ENCODE measurements at regions not wholly inside any gene's neighbourhood (a gene's known extent, or its start where the extent isn't known, plus 50 kb on each side); places are given as distances from the start of the nearest gene placed in this dataset.

- no peak overlapping the region for H3K4me3 ChIP-seq (ENCODE audit: low read depth, low read length, poor library complexity, severe bottlenecking)
- no peaks in the 10 kb centered on the region for H3K79me2 ChIP-seq (ENCODE audit: insufficient read depth, low read depth, low read length)
- ChIA-PET POLR2A (no interaction called here), CTCF (ENCODE audit: unreplicated experiment) (no interaction called here)
- no peaks in the 10 kb centered on the region for H3K4me1 ChIP-seq (ENCODE audit: insufficient read depth, low read length, poor library complexity, severe bottlenecking)
- no peak for DNase-seq (ENCODE audit: low spot score)
- intact Hi-C loops (cut with micrococcal nuclease; ENCODE audit: unreplicated experiment) = no loop called here
- no peak overlapping the region for H3K27ac ChIP-seq (ENCODE audit: low read depth, low read length, poor library complexity, severe bottlenecking)
- H4K20me1 ChIP-seq (ENCODE audit: insufficient read depth, low read length) = no peaks in the 10 kb centered on the region
- BruUV-seq (replicated peaks) = no TSS peak
- H3K9me3 ChIP-seq (ENCODE audit: low read length) = no peaks in the 10 kb centered on the region
- no peaks in the 10 kb centered on the region for H3K9me2 ChIP-seq (ENCODE audit: insufficient read depth, low read length)
- no peak overlapping the region for H2AFZ ChIP-seq (ENCODE audit: low read length)
- no peak overlapping the region for H3K4me2 ChIP-seq (ENCODE audit: low read length)
- no peaks in the 10 kb centered on the region for H3K36me3 ChIP-seq (ENCODE audit: insufficient read depth, low read length)
- no peak for TF ChIP-seq EZH2phosphoT487 (IDR thresholded peaks at IDR 0.05; ENCODE audit: borderline replicate concordance, low read depth, low read length)
- TF ChIP-seq CTCF (conservative IDR thresholded peaks at IDR 0.05; ENCODE audit: low read length) = no peak
Measured at GRCh38 chr11:10984250-10984649, 126.4 kb upstream of the ZBED5 start.

GRCh38 chr11:10982704-10983510 lies 125.1 kb upstream of the ZBED5 start:
- Histone ChIP-seq H3K36me3 (ENCODE audit: insufficient read depth, low read length) (no peaks in the 10 kb centered on the region), H3K4me3 (ENCODE audit: low read depth, low read length, poor library complexity, severe bottlenecking) (no peak overlapping the region), H4K20me1 (ENCODE audit: insufficient read depth, low read length) (no peaks in the 10 kb centered on the region), H3K27ac (ENCODE audit: low read depth, low read length, poor library complexity, severe bottlenecking) (no peak overlapping the region), H3K79me2 (ENCODE audit: insufficient read depth, low read depth, low read length) (no peaks in the 10 kb centered on the region), H3K4me2 (ENCODE audit: low read length) (no peak overlapping the region), H3K9me3 (ENCODE audit: low read length) (no peaks in the 10 kb centered on the region), H3K4me1 (ENCODE audit: insufficient read depth, low read length, poor library complexity, severe bottlenecking) (no peaks in the 10 kb centered on the region), H2AFZ (ENCODE audit: low read length) (no peak overlapping the region), H3K9me2 (ENCODE audit: insufficient read depth, low read length) (no peaks in the 10 kb centered on the region)
- CTCF ChIA-PET (ENCODE audit: unreplicated experiment) = no interaction called here
- TF ChIP-seq EZH2phosphoT487 (IDR thresholded peaks at IDR 0.05; ENCODE audit: borderline replicate concordance, low read depth, low read length) (no peak), CTCF (conservative IDR thresholded peaks at IDR 0.05; ENCODE audit: low read length) (no peak)
- intact Hi-C loops (cut with micrococcal nuclease; ENCODE audit: unreplicated experiment) = no loop called here
- no TSS peak for BruUV-seq (replicated peaks)
- DNase-seq (ENCODE audit: low spot score) = no peak
- POLR2A ChIA-PET = interaction anchor here (0.7 to 1.1 kb wide), 2 partner anchors 45 to 49 kb away, joined by 3 to 4 read pairs; no protein-coding TSS in a partner anchor

GRCh38 chr11:10979529-10979928 lies 121.7 kb upstream of the ZBED5 start:
- no peak overlapping the region for H3K27ac ChIP-seq (ENCODE audit: low read depth, low read length, poor library complexity, severe bottlenecking)
- peak; percentile 7 for DNase-seq (ENCODE audit: low spot score)
- no peak overlapping the region for H3K4me3 ChIP-seq (ENCODE audit: low read depth, low read length, poor library complexity, severe bottlenecking)
- H3K9me2 ChIP-seq (ENCODE audit: insufficient read depth, low read length) = no peaks in the 10 kb centered on the region
- H2AFZ ChIP-seq (ENCODE audit: low read length) = no peak overlapping the region
- ChIA-PET CTCF (ENCODE audit: unreplicated experiment) (no interaction called here), POLR2A (no interaction called here)
- TF ChIP-seq EZH2phosphoT487 (IDR thresholded peaks at IDR 0.05; ENCODE audit: borderline replicate concordance, low read depth, low read length) = no peak
- TF ChIP-seq CTCF (conservative IDR thresholded peaks at IDR 0.05; ENCODE audit: low read length) = no peak
- H4K20me1 ChIP-seq (ENCODE audit: insufficient read depth, low read length) = no peaks in the 10 kb centered on the region
- BruUV-seq (replicated peaks) = no TSS peak
- no peak overlapping the region for H3K4me2 ChIP-seq (ENCODE audit: low read length)
- no peaks in the 10 kb centered on the region for H3K36me3 ChIP-seq (ENCODE audit: insufficient read depth, low read length)
- no peaks in the 10 kb centered on the region for H3K9me3 ChIP-seq (ENCODE audit: low read length)
- H3K79me2 ChIP-seq (ENCODE audit: insufficient read depth, low read depth, low read length) = no peaks in the 10 kb centered on the region
- H3K4me1 ChIP-seq (ENCODE audit: insufficient read depth, low read length, poor library complexity, severe bottlenecking) = no peaks in the 10 kb centered on the region
- intact Hi-C loops (cut with micrococcal nuclease; ENCODE audit: unreplicated experiment) = no loop called here

Measured in OCI-LY7 (cell line).